K562 (cell line): ENCODE measurements at regions not wholly inside any gene's neighbourhood (a gene's known extent, or its start where the extent isn't known, plus 50 kb on each side); places are given as distances from the start of the nearest gene placed in this dataset.

ENCODE experiments used
- ATAC-seq: fragments of 200-7000 bp; cut with Tn5 transposase; 3 replicates; pipeline ENCODE4 v1.9.1; 2020; ENCODE audit warnings: moderate library complexity
- BruUV-seq: library from RNA; stranded (reverse); fragments of 400-500 nt; replicated peaks from 2 replicates; lab custom pipeline; 2021; lab: Mats Ljungman, UMichigan
- CTCF ChIA-PET: fragments of 300-600 bp; formaldehyde crosslinking; extraction: SDS; loops from one replicate; lab custom pipeline; 2021; ENCODE audit warnings: low intra/inter-chr PET ratio; lab: Yijun Ruan, JAX
- POLR2A ChIA-PET: fragments of 300-600, 350-650 bp; sonication (Branson Sonifier 250); formaldehyde crosslinking; extraction: SDS; loops from one replicate; lab custom pipeline; 2021; ENCODE audit warnings: antibody characterized with exemption, inconsistent platforms; lab: Yijun Ruan, JAX
- DNase-seq, 4 experiments: peaks; one replicate each; pipeline versions ENCODE4 v3.0.0 to v3.0.0-alpha.2; 2011 to 2018; ENCODE audit warnings: low spot score in 3 of 4, mixed read lengths in 3 of 4; ENCODE audit errors: extremely low read depth in 1 of 4
- FAIRE-seq: peaks from 2 replicates; lab custom pipeline; 2011; peaks lifted over from hg19 to GRCh38; lab: Jason Lieb, UNC
- H2AFZ ChIP-seq: 2 replicates; pipeline ENCODE4 v1.6.0; 2011; ENCODE audit warnings: low read depth, low read length, control low read depth, inconsistent platforms
- H3K27ac ChIP-seq: fragments of 200-600 bp; 3 replicates; pipeline ENCODE4 v1.8.0; 2011; ENCODE audit warnings: low read depth, mild to moderate bottlenecking, control low read depth, inconsistent platforms, low read length, moderate library complexity, mixed read lengths; ENCODE audit errors: extremely low read depth
- H3K27me3 ChIP-seq, 2 experiments: fragments of 300-600 bp in 1 of 2; 2 replicates in 1 of 2; 3 replicates in 1 of 2; pipeline versions ENCODE4 v1.6.0 to v1.8.0; 2011; ENCODE audit warnings: inconsistent platforms in 2 of 2, low read length in 2 of 2, mild to moderate bottlenecking in 1 of 2, mixed read lengths in 1 of 2, moderate library complexity in 1 of 2; ENCODE audit not compliant: control insufficient read depth in 2 of 2, insufficient read depth in 2 of 2
- H3K36me3 ChIP-seq: fragments of 300-600 bp; 3 replicates; pipeline ENCODE4 v1.8.0; 2011; ENCODE audit warnings: mild to moderate bottlenecking, low read length, inconsistent platforms; ENCODE audit not compliant: control insufficient read depth, insufficient read depth
- H3K4me1 ChIP-seq, 2 experiments: fragments of 200-600 bp in 1 of 2; replicated peaks in 1 of 2; 2 replicates in 1 of 2; 3 replicates in 1 of 2; pipeline versions ENCODE4 v1.5.1 to v1.8.0; 2011; ENCODE audit warnings: inconsistent platforms in 2 of 2, low read length in 2 of 2, mild to moderate bottlenecking in 1 of 2, mixed read lengths in 1 of 2, moderate library complexity in 1 of 2; ENCODE audit not compliant: control insufficient read depth in 2 of 2, insufficient read depth in 2 of 2
- H3K4me2 ChIP-seq: 2 replicates; pipeline ENCODE4 v1.6.1; 2011; ENCODE audit warnings: low read length, control low read depth, inconsistent platforms, mixed read lengths; ENCODE audit not compliant: insufficient read depth
- H3K4me3 ChIP-seq: fragments of 200-600 bp; sonication (generic), shearing (Covaris generic); 2 replicates; pipeline ENCODE4 v1.5.1; 2016; ENCODE audit warnings: control low read depth, inconsistent platforms
- H3K79me2 ChIP-seq: fragments of 200-600 bp; 3 replicates; pipeline ENCODE4 v1.8.0; 2011; ENCODE audit warnings: low read length, inconsistent platforms; ENCODE audit not compliant: control insufficient read depth, insufficient read depth
- H3K9ac ChIP-seq, 2 experiments: 2 replicates each; pipeline versions ENCODE4 v1.6.0 to v1.6.1; 2011; ENCODE audit warnings: low read depth in 2 of 2, low read length in 2 of 2, control low read depth in 1 of 2, inconsistent platforms in 1 of 2, mild to moderate bottlenecking in 1 of 2, mixed read lengths in 1 of 2; ENCODE audit not compliant: insufficient read depth in 1 of 2
- H3K9me1 ChIP-seq: one replicate; pipeline ENCODE4 v1.6.0; 2011; ENCODE audit warnings: inconsistent platforms, mild to moderate bottlenecking, low read length, moderate library complexity; ENCODE audit not compliant: control insufficient read depth, insufficient read depth
- H3K9me3 ChIP-seq: replicated peaks from 2 replicates; pipeline ENCODE4 v1.5.1; 2011; ENCODE audit warnings: low read depth, low read length, inconsistent platforms; ENCODE audit not compliant: control insufficient read depth, insufficient read depth
- H4K20me1 ChIP-seq: replicated peaks from 2 replicates; pipeline ENCODE4 v1.6.1; 2011; ENCODE audit warnings: low read length, inconsistent platforms, mixed read lengths; ENCODE audit not compliant: control insufficient read depth, insufficient read depth
- BCL6 ChIP-seq: fragments of 250-450 bp; sonication (Bioruptor Pico); IDR thresholded peaks from 2 replicates; pipeline ENCODE4 v1.4.0; 2020
- CCNT2 ChIP-seq: IDR thresholded peaks from 2 replicates; pipeline ENCODE4 v1.6.1; 2011; ENCODE audit warnings: borderline replicate concordance, low read depth, mild to moderate bottlenecking, moderate library complexity, mixed read lengths, low read length; ENCODE audit not compliant: insufficient read length; ENCODE audit errors: extremely low read depth
- CTCF ChIP-seq, 3 experiments: IDR thresholded peaks in 2 of 3; conservative IDR thresholded peaks in 1 of 3; 2 replicates each; pipeline ENCODE4 v1.5.1; 2011 to 2012; ENCODE audit warnings: low read length in 3 of 3, mild to moderate bottlenecking in 3 of 3, control low read depth in 2 of 3, improper control_type of control experiment in 1 of 3, inconsistent platforms in 1 of 3, low read depth in 1 of 3, mixed read lengths in 1 of 3, moderate library complexity in 1 of 3; ENCODE audit not compliant: insufficient read depth in 2 of 3
- FOXP4 ChIP-seq: sonication (generic); formaldehyde crosslinking; IDR thresholded peaks from 2 replicates; pipeline ENCODE4 v1.8.0; 2022; ENCODE audit warnings: mild to moderate bottlenecking, missing genetic modification reagents, borderline replicate concordance
- RAD21 ChIP-seq, 2 experiments: fragments of 250-450 bp in 1 of 2; fragments of 450-650 bp in 1 of 2; sonication (Bioruptor Pico) in 1 of 2; formaldehyde crosslinking in 1 of 2; IDR thresholded peaks in 1 of 2; conservative IDR thresholded peaks in 1 of 2; 2 replicates each; pipeline versions ENCODE4 v1.4.0 to v1.8.0; 2020 to 2022; ENCODE audit warnings: mild to moderate bottlenecking in 2 of 2, moderate library complexity in 1 of 2
- TFAP4 ChIP-seq: sonication (generic); formaldehyde crosslinking; IDR thresholded peaks from 2 replicates; pipeline ENCODE4 v1.8.0; 2022; ENCODE audit warnings: missing genetic modification reagents, mild to moderate bottlenecking, moderate library complexity, borderline replicate concordance
- WGBS: fragments of 100-300 bp; shearing (Covaris generic); methylation state at CpG from one replicate; pipeline ENCODE4 v1.1.6; 2016; ENCODE audit warnings: low coverage, mixed read lengths; ENCODE audit not compliant: insufficient coverage; ENCODE audit errors: missing lambda C conversion rate; 5-methylcytosine and 5-hydroxymethylcytosine counted together
- in situ Hi-C: fragments of 300-500 bp; cut with MboI; formaldehyde crosslinking; loops from 4 replicates; pipeline ENCODE4 v1.15.0; 2018; ENCODE audit warnings: inconsistent platforms, mixed read lengths
- intact Hi-C: fragments of 100-400 bp; cut with micrococcal nuclease; formaldehyde crosslinking; loops from 2 replicates; pipeline ENCODE4 v1.14.2; 2022

GRCh38 chr16:86834451-86835035 is 256.2 kb downstream of the FOXL1 start:
- Histone ChIP-seq H4K20me1 (no peaks in the 10 kb centered on the region), H3K27me3 (peaks cover 34 to 59% of the 10 kb centered on the region in 2 experiments; a peak in 4 of 5 replicates), H3K4me3 (no peak overlapping the region), H3K27ac (no peak overlapping the region), H3K79me2 (no peaks in the 10 kb centered on the region), H3K4me2 (no peak overlapping the region), H3K36me3 (no peaks in the 10 kb centered on the region), H3K9me1 (no peaks in the 10 kb centered on the region), H3K4me1 (no peaks in the 10 kb centered on the region), H3K9me3 (no peaks in the 10 kb centered on the region), H2AFZ (no peak overlapping the region), H3K9ac (no peak overlapping the region)
- CTCF ChIA-PET, result no interaction called here
- ATAC-seq (peak; percentile 41; the same call in 2 of the 3 replicates), DNase-seq (peak in 1 of 4 experiments; percentile 6), FAIRE-seq (no peak)
- no TSS peak for BruUV-seq
- in situ Hi-C loops, result no loop called here
- TF ChIP-seq RAD21 (CRISPR knock-in tag; conservative IDR thresholded peaks at IDR 0.05 in 1 of 2, IDR thresholded peaks at IDR 0.05 in 1 of 2) (peak in 1 of 2 experiments; percentile 27; a peak in 1 of 4 replicates), FOXP4 (CRISPR knock-in tag) (no peak), CCNT2 (no peak), TFAP4 (peak; percentile 29; the same call in 1 of the 2 replicates), CTCF (IDR thresholded peaks at IDR 0.05 in 2 of 3, conservative IDR thresholded peaks at IDR 0.05 in 1 of 3; ENCODE audit: insufficient read depth in 2 of 3, low read depth in 1 of 3, low read length in 3 of 3) (peak in 2 of 3 experiments; percentile 22 to 35; a peak in 3 of 6 replicates), BCL6 (CRISPR knock-in tag) (no peak)
- POLR2A ChIA-PET, result no interaction called here
- 0% methylated on average over 20 of the region's 22 CpGs for WGBS
- intact Hi-C loops, result no loop called here
